ENCODE measurements at regions not wholly inside any gene's neighbourhood (a gene's known extent, or its start where the extent isn't known, plus 50 kb on each side); places are given as distances from the start of the nearest gene placed in this dataset.
"Not testable (repeated sequence)": the region's sequence is repeated elsewhere in the genome, so short reads cannot be mapped to it uniquely, and the experiment has no call there.

GRCh38 chr6:120395784-120396183 lies 938.5 kb downstream of the TBC1D32 start:
- Mint-ChIP-seq H3K27ac (no peak overlapping the region), H3K36me3 (ENCODE audit: low read depth) (no peaks in the 10 kb centered on the region), H3K9me3 (no peaks in the 10 kb centered on the region), H3K4me3 (no peak overlapping the region), H3K4me1 (ENCODE audit: low read depth) (no peaks in the 10 kb centered on the region), H3K27me3 (ENCODE audit: low read depth) (no peaks in the 10 kb centered on the region)

GRCh38 chr6:120395330-120395729 lies 939.0 kb downstream of the TBC1D32 start:
- H3K36me3 Mint-ChIP-seq (ENCODE audit: low read depth): no peaks in the 10 kb centered on the region
- H3K9me3 Mint-ChIP-seq: no peaks in the 10 kb centered on the region
- no peak overlapping the region for H3K4me3 Mint-ChIP-seq
- no peaks in the 10 kb centered on the region for H3K27me3 Mint-ChIP-seq (ENCODE audit: low read depth)
- H3K4me1 Mint-ChIP-seq (ENCODE audit: low read depth): no peaks in the 10 kb centered on the region
- no peak overlapping the region for H3K27ac Mint-ChIP-seq

- no peak overlapping the region for H3K4me3 Mint-ChIP-seq
- H3K27me3 Mint-ChIP-seq (ENCODE audit: low read depth): no peaks in the 10 kb centered on the region
- no peak overlapping the region for H3K27ac Mint-ChIP-seq
- H3K4me1 Mint-ChIP-seq (ENCODE audit: low read depth): no peaks in the 10 kb centered on the region
- H3K36me3 Mint-ChIP-seq (ENCODE audit: low read depth): no peaks in the 10 kb centered on the region
- no peaks in the 10 kb centered on the region for H3K9me3 Mint-ChIP-seq
These were observed 941.3 kb downstream of the TBC1D32 start for GRCh38 chr6:120392941-120393340.

GRCh38 chr6:120384671-120385070 lies 949.6 kb downstream of the TBC1D32 start:
- no peaks in the 10 kb centered on the region for H3K27me3 Mint-ChIP-seq (ENCODE audit: low read depth)
- H3K4me3 Mint-ChIP-seq: no peak overlapping the region
- no peaks in the 10 kb centered on the region for H3K9me3 Mint-ChIP-seq

GRCh38 chr6:120383681-120384080 lies 950.6 kb downstream of the TBC1D32 start:
- no peak overlapping the region for H3K4me3 Mint-ChIP-seq
- H3K9me3 Mint-ChIP-seq: no peaks in the 10 kb centered on the region
- no peaks in the 10 kb centered on the region for H3K4me1 Mint-ChIP-seq (ENCODE audit: low read depth)
- H3K36me3 Mint-ChIP-seq (ENCODE audit: low read depth): no peaks in the 10 kb centered on the region
- H3K27me3 Mint-ChIP-seq (ENCODE audit: low read depth): no peaks in the 10 kb centered on the region
- H3K27ac Mint-ChIP-seq: no peak overlapping the region

More at GRCh38 chr6:120384671-120385070, 949.6 kb downstream of the TBC1D32 start:
- Mint-ChIP-seq H3K4me1 (ENCODE audit: low read depth) (no peaks in the 10 kb centered on the region), H3K27ac (no peak overlapping the region), H3K36me3 (ENCODE audit: low read depth) (no peaks in the 10 kb centered on the region)

GRCh38 chr6:120378582-120379220 lies 955.6 kb downstream of the TBC1D32 start:
- Mint-ChIP-seq H3K27me3 (ENCODE audit: low read depth) (no peaks in the 10 kb centered on the region), H3K4me1 (ENCODE audit: low read depth) (no peaks in the 10 kb centered on the region), H3K4me3 (no peak overlapping the region), H3K9me3 (no peaks in the 10 kb centered on the region), H3K27ac (no peak overlapping the region), H3K36me3 (ENCODE audit: low read depth) (no peaks in the 10 kb centered on the region)

GRCh38 chr6:120373185-120373584 lies 961.1 kb downstream of the TBC1D32 start:
- Mint-ChIP-seq H3K4me3 (no peak overlapping the region), H3K27ac (no peak overlapping the region), H3K27me3 (ENCODE audit: low read depth) (no peaks in the 10 kb centered on the region), H3K9me3 (no peaks in the 10 kb centered on the region), H3K36me3 (ENCODE audit: low read depth) (no peaks in the 10 kb centered on the region), H3K4me1 (ENCODE audit: low read depth) (no peaks in the 10 kb centered on the region)

- Mint-ChIP-seq H3K27me3 (ENCODE audit: low read depth) (no peaks in the 10 kb centered on the region), H3K27ac (no peak overlapping the region), H3K4me3 (no peak overlapping the region), H3K36me3 (ENCODE audit: low read depth) (no peaks in the 10 kb centered on the region), H3K4me1 (ENCODE audit: low read depth) (no peaks in the 10 kb centered on the region), H3K9me3 (peaks cover 5% of the 10 kb centered on the region)
These were observed 970.9 kb downstream of the TBC1D32 start for GRCh38 chr6:120363429-120363828.

- not testable (repeated sequence) for H3K27me3 Mint-ChIP-seq (ENCODE audit: low read depth); H3K27ac Mint-ChIP-seq; H3K36me3 Mint-ChIP-seq (ENCODE audit: low read depth); H3K9me3 Mint-ChIP-seq; H3K4me3 Mint-ChIP-seq; H3K4me1 Mint-ChIP-seq (ENCODE audit: low read depth)
These were observed 975.7 kb downstream of the TBC1D32 start for GRCh38 chr6:120358535-120358934.

- no peak overlapping the region for H3K4me3 Mint-ChIP-seq
These were observed 976.8 kb downstream of the TBC1D32 start for GRCh38 chr6:120357447-120357846.

GRCh38 chr6:120355822-120356221 lies 978.5 kb downstream of the TBC1D32 start:
- Mint-ChIP-seq H3K27ac (no peak overlapping the region), H3K27me3 (ENCODE audit: low read depth) (no peaks in the 10 kb centered on the region), H3K4me3 (no peak overlapping the region), H3K36me3 (ENCODE audit: low read depth) (no peaks in the 10 kb centered on the region), H3K9me3 (peaks cover 9% of the 10 kb centered on the region), H3K4me1 (ENCODE audit: low read depth) (peaks cover 1% of the 10 kb centered on the region)

More at GRCh38 chr6:120357447-120357846, 976.8 kb downstream of the TBC1D32 start:
- H3K4me1 Mint-ChIP-seq (ENCODE audit: low read depth): peaks cover 1% of the 10 kb centered on the region
- no peaks in the 10 kb centered on the region for H3K36me3 Mint-ChIP-seq (ENCODE audit: low read depth)
- no peak overlapping the region for H3K27ac Mint-ChIP-seq
- no peaks in the 10 kb centered on the region for H3K27me3 Mint-ChIP-seq (ENCODE audit: low read depth)
- peaks cover 9% of the 10 kb centered on the region for H3K9me3 Mint-ChIP-seq

GRCh38 chr6:120354452-120355098 lies 979.7 kb downstream of the TBC1D32 start:
- H3K27ac Mint-ChIP-seq: no peak overlapping the region
- peaks cover 9% of the 10 kb centered on the region for H3K9me3 Mint-ChIP-seq
- H3K36me3 Mint-ChIP-seq (ENCODE audit: low read depth): no peaks in the 10 kb centered on the region
- H3K4me3 Mint-ChIP-seq: no peak overlapping the region
- H3K27me3 Mint-ChIP-seq (ENCODE audit: low read depth): no peaks in the 10 kb centered on the region
- peaks cover 1% of the 10 kb centered on the region for H3K4me1 Mint-ChIP-seq (ENCODE audit: low read depth)

- Mint-ChIP-seq H3K4me3 (no peak overlapping the region), H3K36me3 (ENCODE audit: low read depth) (no peaks in the 10 kb centered on the region), H3K9me3 (no peaks in the 10 kb centered on the region), H3K27ac (no peak overlapping the region), H3K27me3 (ENCODE audit: low read depth) (no peaks in the 10 kb centered on the region), H3K4me1 (ENCODE audit: low read depth) (peaks cover 1% of the 10 kb centered on the region)
These were observed 981.8 kb downstream of the TBC1D32 start for GRCh38 chr6:120352491-120352890.

GRCh38 chr6:120348926-120349325 lies 985.4 kb downstream of the TBC1D32 start:
- H3K27ac Mint-ChIP-seq: no peak overlapping the region
- H3K4me3 Mint-ChIP-seq: no peak overlapping the region
- no peaks in the 10 kb centered on the region for H3K9me3 Mint-ChIP-seq
- no peaks in the 10 kb centered on the region for H3K27me3 Mint-ChIP-seq (ENCODE audit: low read depth)
- no peaks in the 10 kb centered on the region for H3K4me1 Mint-ChIP-seq (ENCODE audit: low read depth)
- no peaks in the 10 kb centered on the region for H3K36me3 Mint-ChIP-seq (ENCODE audit: low read depth)

GRCh38 chr6:120328521-120328920 lies 979.0 kb upstream of the MAN1A1 start:
- H3K27me3 Mint-ChIP-seq (ENCODE audit: low read depth): no peaks in the 10 kb centered on the region
- no peaks in the 10 kb centered on the region for H3K36me3 Mint-ChIP-seq (ENCODE audit: low read depth)
- H3K4me1 Mint-ChIP-seq (ENCODE audit: low read depth): no peaks in the 10 kb centered on the region
- H3K9me3 Mint-ChIP-seq: no peaks in the 10 kb centered on the region
- H3K27ac Mint-ChIP-seq: no peak overlapping the region
- no peak overlapping the region for H3K4me3 Mint-ChIP-seq

Measured in T-helper 1 cell treated with Interleukin-12 subunit alpha and Interleukin-12 subunit beta and Interleukin-4 antibody, amounts not matched to agents 30 μg/mL and 1 μg/mL, for 36 hours (primary cell).